GM13977 (cell line): ENCODE measurements at regions not wholly inside any gene's neighbourhood (a gene's known extent, or its start where the extent isn't known, plus 50 kb on each side); places are given as distances from the start of the nearest gene placed in this dataset.

Experiments
- DNase-seq: peaks from one replicate; pipeline ENCODE4 v3.0.0; 2012; ENCODE audit warnings: low spot score
- in situ Hi-C: fragments of 300-500 bp; cut with MboI; formaldehyde crosslinking; loops from one replicate; pipeline ENCODE4 v1.12.0; 2022; ENCODE audit warnings: low sequenced_read_pairs, low pct_unique_long_range_greater_than_20kb, mixed read lengths, inconsistent platforms; ENCODE audit not compliant: unreplicated experiment
- TF ChIP-seq, protein P1 (sequence below): IDR thresholded peaks from 2 replicates; pipeline ENCODE4 v1.5.1; 2012; ENCODE audit warnings: mild to moderate bottlenecking, control low read depth; ENCODE audit not compliant: insufficient read depth; ENCODE audit errors: extremely low read depth, missing control alignments

DNA sequence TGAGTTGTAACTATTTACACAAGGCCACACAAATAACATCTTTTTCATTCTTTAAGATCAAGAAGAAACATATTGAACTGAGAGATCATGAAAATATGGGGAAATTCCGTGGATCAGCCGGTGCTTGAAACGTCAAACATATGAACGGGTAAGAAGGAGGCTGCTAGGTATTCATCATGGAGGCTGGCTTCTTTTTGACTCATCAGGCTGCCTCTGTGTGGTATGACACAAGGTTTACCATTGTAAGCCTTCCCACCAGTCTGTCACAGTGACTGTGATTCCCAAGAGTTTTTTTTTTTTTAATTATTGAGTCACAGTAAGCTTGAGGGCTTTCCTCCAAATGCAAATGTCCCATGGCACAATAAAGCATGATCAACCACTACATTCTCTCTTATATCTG, 506.9 kb downstream of the BCL11A start:
- DNase-seq: no peak
- in situ Hi-C loops: no loop called here
- TF ChIP-seq, protein P1, sequence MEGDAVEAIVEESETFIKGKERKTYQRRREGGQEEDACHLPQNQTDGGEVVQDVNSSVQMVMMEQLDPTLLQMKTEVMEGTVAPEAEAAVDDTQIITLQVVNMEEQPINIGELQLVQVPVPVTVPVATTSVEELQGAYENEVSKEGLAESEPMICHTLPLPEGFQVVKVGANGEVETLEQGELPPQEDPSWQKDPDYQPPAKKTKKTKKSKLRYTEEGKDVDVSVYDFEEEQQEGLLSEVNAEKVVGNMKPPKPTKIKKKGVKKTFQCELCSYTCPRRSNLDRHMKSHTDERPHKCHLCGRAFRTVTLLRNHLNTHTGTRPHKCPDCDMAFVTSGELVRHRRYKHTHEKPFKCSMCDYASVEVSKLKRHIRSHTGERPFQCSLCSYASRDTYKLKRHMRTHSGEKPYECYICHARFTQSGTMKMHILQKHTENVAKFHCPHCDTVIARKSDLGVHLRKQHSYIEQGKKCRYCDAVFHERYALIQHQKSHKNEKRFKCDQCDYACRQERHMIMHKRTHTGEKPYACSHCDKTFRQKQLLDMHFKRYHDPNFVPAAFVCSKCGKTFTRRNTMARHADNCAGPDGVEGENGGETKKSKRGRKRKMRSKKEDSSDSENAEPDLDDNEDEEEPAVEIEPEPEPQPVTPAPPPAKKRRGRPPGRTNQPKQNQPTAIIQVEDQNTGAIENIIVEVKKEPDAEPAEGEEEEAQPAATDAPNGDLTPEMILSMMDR: no peak

DNA sequence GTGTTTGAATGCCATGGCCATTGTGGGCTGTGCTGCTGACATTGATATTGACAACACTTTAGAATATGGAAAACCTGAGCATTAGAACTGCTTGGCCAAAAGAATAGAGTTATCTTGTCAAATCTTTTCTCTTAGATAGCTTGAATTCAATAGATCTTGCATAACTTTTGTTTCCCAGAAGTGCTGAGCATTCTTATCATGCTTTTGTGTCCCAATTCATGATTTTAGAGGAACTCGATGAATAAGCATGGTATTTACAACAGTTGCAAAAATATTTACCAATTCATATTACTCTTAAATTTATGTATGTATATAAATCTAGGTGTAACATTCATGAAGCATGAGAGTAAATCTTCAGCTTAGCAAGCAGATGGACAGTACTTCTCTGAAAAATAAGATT, 508.0 kb downstream of the BCL11A start:
- in situ Hi-C loops: no loop called here
- TF ChIP-seq, protein P1: no peak
- DNase-seq: no peak

DNA sequence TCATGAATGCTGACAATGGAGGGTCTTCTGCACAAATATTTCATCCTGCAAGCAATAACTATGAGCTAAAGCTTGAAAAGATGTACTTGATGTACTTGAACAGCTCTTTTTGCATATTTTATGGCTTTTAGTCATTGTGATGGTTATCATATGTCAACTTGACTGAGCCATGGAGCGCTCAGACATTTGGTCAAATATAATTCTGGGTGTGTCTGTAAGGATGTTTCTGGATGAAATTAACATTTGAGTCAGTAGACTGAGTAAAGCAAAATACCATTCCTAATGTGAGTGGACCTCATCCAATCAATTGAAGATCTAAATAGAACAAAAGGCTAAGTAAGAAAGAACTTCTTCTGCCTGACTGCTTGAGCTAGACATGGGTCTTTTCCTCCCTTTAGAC, 509.0 kb downstream of the BCL11A start:
- TF ChIP-seq, protein P1: no peak
- no peak for DNase-seq
- in situ Hi-C loops: no loop called here

DNA sequence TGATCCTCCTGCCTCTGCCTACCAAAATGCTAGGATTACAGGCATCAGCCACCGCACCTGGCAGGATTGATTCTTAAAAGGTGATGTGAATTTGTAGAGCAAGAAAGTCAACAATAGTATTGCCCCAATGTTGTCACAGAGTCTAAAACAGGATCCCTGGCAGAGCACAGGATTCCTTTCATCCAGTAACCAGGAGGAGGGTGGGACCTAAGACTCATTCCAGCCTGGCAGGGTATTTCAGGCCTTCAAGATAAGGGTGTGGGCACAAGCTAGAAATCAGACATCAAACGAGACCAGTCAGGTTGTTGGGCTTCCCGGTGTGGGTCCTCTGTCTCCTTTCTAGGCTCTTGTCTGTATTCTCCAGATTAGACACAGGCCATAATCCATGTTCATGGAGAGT, 511.4 kb downstream of the BCL11A start:
- TF ChIP-seq, protein P1: no peak
- in situ Hi-C loops: no loop called here

DNA sequence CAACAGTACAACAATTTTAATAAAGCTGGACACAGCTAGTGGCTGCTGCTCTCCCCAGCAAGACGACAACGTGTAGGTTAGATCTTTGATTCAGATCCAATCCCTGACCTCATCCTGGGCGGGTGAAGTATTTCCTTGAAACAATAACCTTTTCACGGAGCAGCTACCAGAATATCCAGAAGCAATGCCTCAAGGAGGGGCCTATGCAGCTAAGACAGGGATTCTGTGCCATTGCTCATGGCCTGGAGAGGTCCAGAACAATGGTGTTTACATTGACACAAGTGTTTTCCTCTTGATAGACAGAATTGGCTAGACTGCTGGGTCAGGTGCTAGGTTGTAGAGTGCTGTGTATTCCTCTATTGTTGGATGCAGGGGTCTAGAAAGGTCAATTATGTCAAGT, 520.1 kb downstream of the BCL11A start:
- in situ Hi-C loops: no loop called here
- no peak for DNase-seq
- TF ChIP-seq, protein P1: no peak

More for the DNA sequence above, 511.4 kb downstream of the BCL11A start:
- DNase-seq: no peak

DNA sequence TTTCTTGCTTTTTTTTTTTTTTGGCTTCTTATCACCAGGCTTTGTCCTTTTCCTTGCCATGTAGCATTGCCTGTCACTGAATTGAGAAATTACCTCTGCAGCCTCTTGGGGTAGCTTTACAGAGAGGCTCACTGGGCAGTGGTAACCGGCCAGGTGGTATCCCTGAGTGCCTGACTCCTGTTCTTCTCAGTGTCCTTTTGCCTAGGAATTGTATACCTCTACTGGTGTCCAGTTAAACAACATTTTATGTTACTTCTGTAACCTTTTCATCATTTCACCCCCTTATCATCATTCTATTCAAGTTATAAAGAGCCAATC, 523.9 kb downstream of the BCL11A start:
- TF ChIP-seq, protein P1: no peak
- DNase-seq: no peak
- in situ Hi-C loops: no loop called here
